H1 (cell line): ENCODE measurements at regions not wholly inside any gene's neighbourhood (a gene's known extent, or its start where the extent isn't known, plus 50 kb on each side); places are given as distances from the start of the nearest gene placed in this dataset.

Source experiments
- ASH2L ChIP-seq: fragments of 200-600, 300-600 bp; sonication (generic); IDR thresholded peaks from one replicate; pipeline ENCODE4 v1.7.1; 2017; ENCODE audit warnings: low read length
- CBX5 ChIP-seq: fragments of 300-800, 300-1000 bp; sonication (generic); IDR thresholded peaks from 2 replicates; pipeline ENCODE4 v1.7.1; 2016; ENCODE audit warnings: antibody characterized with exemption, low read length, low read depth
- CBX8 ChIP-seq: fragments of 300-800, 300-1000 bp; sonication (generic); IDR thresholded peaks from 2 replicates; pipeline ENCODE4 v1.7.1; 2016; ENCODE audit warnings: low read depth, low read length, borderline replicate concordance
- CHD7 ChIP-seq: fragments of 300-600 bp; sonication (generic); IDR thresholded peaks from 2 replicates; pipeline ENCODE4 v1.7.1; 2012; ENCODE audit warnings: low read length, moderate library complexity, mild to moderate bottlenecking, inconsistent platforms; ENCODE audit not compliant: insufficient replicate concordance
- HDAC2 ChIP-seq, 2 experiments: fragments of 300-600 bp in 1 of 2; sonication (generic) in 1 of 2; IDR thresholded peaks; 2 replicates each; pipeline ENCODE4 v1.6.1; 2011 to 2012; ENCODE audit warnings: low read depth in 2 of 2, low read length in 2 of 2, mild to moderate bottlenecking in 2 of 2, moderate library complexity in 2 of 2, borderline replicate concordance in 1 of 2, inconsistent platforms in 1 of 2
- HDAC6 ChIP-seq: IDR thresholded peaks from one replicate; pipeline ENCODE4 v1.7.1; 2012; ENCODE audit warnings: low read depth, mild to moderate bottlenecking, inconsistent platforms, low read length, moderate library complexity
- JUN ChIP-seq: IDR thresholded peaks from 2 replicates; pipeline ENCODE4 v1.6.1; 2011; ENCODE audit warnings: low read depth, mild to moderate bottlenecking, improper control_type of control experiment, low read length
- MAX ChIP-seq: IDR thresholded peaks from 2 replicates; pipeline ENCODE4 v1.6.1; 2012; ENCODE audit warnings: inconsistent platforms
- POU5F1 ChIP-seq: IDR thresholded peaks from 2 replicates; pipeline ENCODE4 v1.6.1; 2011; ENCODE audit warnings: low read depth, mild to moderate bottlenecking, low read length, moderate library complexity
- RFX5 ChIP-seq: IDR thresholded peaks from 2 replicates; pipeline ENCODE4 v1.6.1; 2011; ENCODE audit warnings: low read depth, low read length, improper control_type of control experiment, borderline replicate concordance
- RNF2 ChIP-seq: fragments of 200-900, 300-1000 bp; sonication (generic); IDR thresholded peaks from 2 replicates; pipeline ENCODE4 v1.7.1; 2016; ENCODE audit warnings: borderline replicate concordance, low read depth, mild to moderate bottlenecking, antibody characterized with exemption, low read length; ENCODE audit not compliant: poor library complexity, severe bottlenecking; ENCODE audit errors: missing control alignments
- SIX5 ChIP-seq: IDR thresholded peaks from 2 replicates; pipeline ENCODE4 v1.6.1; 2011; ENCODE audit warnings: mild to moderate bottlenecking, low read depth, low read length

GRCh38 chr16:80040814-80041213, 440.3 kb upstream of the MAF start (continued):
- no peak for TF ChIP-seq CHD7
- TF ChIP-seq MAX = no peak
- no peak for TF ChIP-seq HDAC2 (IDR thresholded peaks at IDR 0.05; ENCODE audit: borderline replicate concordance in 1 of 2, low read depth in 2 of 2, low read length in 2 of 2)
- TF ChIP-seq RNF2 = no peak
- TF ChIP-seq ASH2L = no peak
- TF ChIP-seq POU5F1 = no peak
- no peak for TF ChIP-seq RFX5
- TF ChIP-seq JUN = no peak
- no peak for TF ChIP-seq SIX5
- TF ChIP-seq HDAC6 = no peak
- no peak for TF ChIP-seq CBX8
- no peak for TF ChIP-seq CBX5
